HG03108 (cell line): ENCODE measurements at regions not wholly inside any gene's neighbourhood (a gene's known extent, or its start where the extent isn't known, plus 50 kb on each side); places are given as distances from the start of the nearest gene placed in this dataset.

ENCODE experiments used
- ATAC-seq: cut with Tn5 transposase; IDR thresholded peaks from one replicate; pipeline ENCODE4 v1.9.1; 2021; ENCODE audit warnings: moderate library complexity; ENCODE audit not compliant: unreplicated experiment

- ATAC-seq, result no peak
Measured at GRCh38 chr9:88732128-88732527, 197.2 kb downstream of the NXNL2 start.

GRCh38 chr9:88733651-88734421, 198.9 kb downstream of the NXNL2 start:
- ATAC-seq, result no peak

- no peak for ATAC-seq
Measured at GRCh38 chr9:88734527-88734926, 199.5 kb downstream of the NXNL2 start.

- no peak for ATAC-seq
Measured at GRCh38 chr9:88736136-88736637, 201.2 kb downstream of the NXNL2 start.

GRCh38 chr9:88737031-88737430, 202.1 kb downstream of the NXNL2 start:
- no peak for ATAC-seq

GRCh38 chr9:88737876-88738275, 202.9 kb downstream of the NXNL2 start:
- no peak for ATAC-seq

GRCh38 chr9:88738709-88739108, 203.7 kb downstream of the NXNL2 start:
- no peak for ATAC-seq

GRCh38 chr9:88739373-88739772, 204.4 kb downstream of the NXNL2 start:
- no peak for ATAC-seq

- no peak for ATAC-seq
Measured at GRCh38 chr9:88740844-88741243, 205.9 kb downstream of the NXNL2 start.

- ATAC-seq, result no peak
Measured at GRCh38 chr9:88741335-88741734, 206.4 kb downstream of the NXNL2 start.

GRCh38 chr9:88742483-88742882, 207.5 kb downstream of the NXNL2 start:
- no peak for ATAC-seq

GRCh38 chr9:88742905-88743304, 207.9 kb downstream of the NXNL2 start:
- ATAC-seq, result no peak

- ATAC-seq, result no peak
Measured at GRCh38 chr9:88745276-88746001, 210.5 kb downstream of the NXNL2 start.

- ATAC-seq, result no peak
Measured at GRCh38 chr9:88746029-88746742, 211.2 kb downstream of the NXNL2 start.

GRCh38 chr9:88746743-88747398, 211.9 kb downstream of the NXNL2 start:
- ATAC-seq, result no peak

GRCh38 chr9:88747768-88748167, 212.8 kb downstream of the NXNL2 start:
- ATAC-seq, result no peak

GRCh38 chr9:88748566-88749261, 213.7 kb downstream of the NXNL2 start:
- no peak for ATAC-seq

GRCh38 chr9:88749420-88749819, 214.4 kb downstream of the NXNL2 start:
- no peak for ATAC-seq

GRCh38 chr9:88750832-88751360, 215.9 kb downstream of the NXNL2 start:
- ATAC-seq, result no peak

- ATAC-seq, result no peak
Measured at GRCh38 chr9:88751781-88752180, 216.8 kb downstream of the NXNL2 start.
